ENCODE measurements at regions not wholly inside any gene's neighbourhood (a gene's known extent, or its start where the extent isn't known, plus 50 kb on each side); places are given as distances from the start of the nearest gene placed in this dataset.

DNA sequence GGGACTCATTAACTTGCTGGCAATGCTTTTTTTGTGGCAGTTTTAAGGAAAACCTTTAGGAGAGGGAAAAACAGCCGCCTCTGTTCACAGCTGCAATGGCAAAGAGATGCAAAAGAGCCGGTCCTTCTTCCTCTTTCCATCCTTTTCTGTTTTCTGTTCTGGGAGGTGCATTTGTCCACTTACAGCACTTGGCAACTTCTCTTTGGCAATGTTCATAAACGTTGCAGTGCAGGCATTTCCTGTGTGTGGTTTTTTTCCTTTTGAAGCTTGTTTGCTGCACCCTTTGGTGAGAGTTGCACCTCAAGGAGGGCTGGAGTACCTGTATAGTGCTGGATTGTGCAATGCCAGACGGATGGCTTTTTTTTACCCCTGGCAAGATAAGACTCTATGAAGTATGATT, 53.9 kb upstream of the HABP2 start:
- TF ChIP-seq, protein P1, sequence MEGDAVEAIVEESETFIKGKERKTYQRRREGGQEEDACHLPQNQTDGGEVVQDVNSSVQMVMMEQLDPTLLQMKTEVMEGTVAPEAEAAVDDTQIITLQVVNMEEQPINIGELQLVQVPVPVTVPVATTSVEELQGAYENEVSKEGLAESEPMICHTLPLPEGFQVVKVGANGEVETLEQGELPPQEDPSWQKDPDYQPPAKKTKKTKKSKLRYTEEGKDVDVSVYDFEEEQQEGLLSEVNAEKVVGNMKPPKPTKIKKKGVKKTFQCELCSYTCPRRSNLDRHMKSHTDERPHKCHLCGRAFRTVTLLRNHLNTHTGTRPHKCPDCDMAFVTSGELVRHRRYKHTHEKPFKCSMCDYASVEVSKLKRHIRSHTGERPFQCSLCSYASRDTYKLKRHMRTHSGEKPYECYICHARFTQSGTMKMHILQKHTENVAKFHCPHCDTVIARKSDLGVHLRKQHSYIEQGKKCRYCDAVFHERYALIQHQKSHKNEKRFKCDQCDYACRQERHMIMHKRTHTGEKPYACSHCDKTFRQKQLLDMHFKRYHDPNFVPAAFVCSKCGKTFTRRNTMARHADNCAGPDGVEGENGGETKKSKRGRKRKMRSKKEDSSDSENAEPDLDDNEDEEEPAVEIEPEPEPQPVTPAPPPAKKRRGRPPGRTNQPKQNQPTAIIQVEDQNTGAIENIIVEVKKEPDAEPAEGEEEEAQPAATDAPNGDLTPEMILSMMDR (tag by site-specific recombination; IDR thresholded peaks at IDR 0.05), result no peak
- TF ChIP-seq, protein P2, sequence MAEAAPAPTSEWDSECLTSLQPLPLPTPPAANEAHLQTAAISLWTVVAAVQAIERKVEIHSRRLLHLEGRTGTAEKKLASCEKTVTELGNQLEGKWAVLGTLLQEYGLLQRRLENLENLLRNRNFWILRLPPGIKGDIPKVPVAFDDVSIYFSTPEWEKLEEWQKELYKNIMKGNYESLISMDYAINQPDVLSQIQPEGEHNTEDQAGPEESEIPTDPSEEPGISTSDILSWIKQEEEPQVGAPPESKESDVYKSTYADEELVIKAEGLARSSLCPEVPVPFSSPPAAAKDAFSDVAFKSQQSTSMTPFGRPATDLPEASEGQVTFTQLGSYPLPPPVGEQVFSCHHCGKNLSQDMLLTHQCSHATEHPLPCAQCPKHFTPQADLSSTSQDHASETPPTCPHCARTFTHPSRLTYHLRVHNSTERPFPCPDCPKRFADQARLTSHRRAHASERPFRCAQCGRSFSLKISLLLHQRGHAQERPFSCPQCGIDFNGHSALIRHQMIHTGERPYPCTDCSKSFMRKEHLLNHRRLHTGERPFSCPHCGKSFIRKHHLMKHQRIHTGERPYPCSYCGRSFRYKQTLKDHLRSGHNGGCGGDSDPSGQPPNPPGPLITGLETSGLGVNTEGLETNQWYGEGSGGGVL (tag by site-specific recombination; IDR thresholded peaks at IDR 0.05), result no peak
- TF ChIP-seq ZNF311 (tag by site-specific recombination; IDR thresholded peaks at IDR 0.05; ENCODE audit: borderline replicate concordance), result no peak
- TF ChIP-seq, protein P3, sequence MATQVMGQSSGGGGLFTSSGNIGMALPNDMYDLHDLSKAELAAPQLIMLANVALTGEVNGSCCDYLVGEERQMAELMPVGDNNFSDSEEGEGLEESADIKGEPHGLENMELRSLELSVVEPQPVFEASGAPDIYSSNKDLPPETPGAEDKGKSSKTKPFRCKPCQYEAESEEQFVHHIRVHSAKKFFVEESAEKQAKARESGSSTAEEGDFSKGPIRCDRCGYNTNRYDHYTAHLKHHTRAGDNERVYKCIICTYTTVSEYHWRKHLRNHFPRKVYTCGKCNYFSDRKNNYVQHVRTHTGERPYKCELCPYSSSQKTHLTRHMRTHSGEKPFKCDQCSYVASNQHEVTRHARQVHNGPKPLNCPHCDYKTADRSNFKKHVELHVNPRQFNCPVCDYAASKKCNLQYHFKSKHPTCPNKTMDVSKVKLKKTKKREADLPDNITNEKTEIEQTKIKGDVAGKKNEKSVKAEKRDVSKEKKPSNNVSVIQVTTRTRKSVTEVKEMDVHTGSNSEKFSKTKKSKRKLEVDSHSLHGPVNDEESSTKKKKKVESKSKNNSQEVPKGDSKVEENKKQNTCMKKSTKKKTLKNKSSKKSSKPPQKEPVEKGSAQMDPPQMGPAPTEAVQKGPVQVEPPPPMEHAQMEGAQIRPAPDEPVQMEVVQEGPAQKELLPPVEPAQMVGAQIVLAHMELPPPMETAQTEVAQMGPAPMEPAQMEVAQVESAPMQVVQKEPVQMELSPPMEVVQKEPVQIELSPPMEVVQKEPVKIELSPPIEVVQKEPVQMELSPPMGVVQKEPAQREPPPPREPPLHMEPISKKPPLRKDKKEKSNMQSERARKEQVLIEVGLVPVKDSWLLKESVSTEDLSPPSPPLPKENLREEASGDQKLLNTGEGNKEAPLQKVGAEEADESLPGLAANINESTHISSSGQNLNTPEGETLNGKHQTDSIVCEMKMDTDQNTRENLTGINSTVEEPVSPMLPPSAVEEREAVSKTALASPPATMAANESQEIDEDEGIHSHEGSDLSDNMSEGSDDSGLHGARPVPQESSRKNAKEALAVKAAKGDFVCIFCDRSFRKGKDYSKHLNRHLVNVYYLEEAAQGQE (tag by site-specific recombination; IDR thresholded peaks at IDR 0.05), result no peak
- no peak for TF ChIP-seq ZNF404 (tag by site-specific recombination; IDR thresholded peaks at IDR 0.05)
- TF ChIP-seq ZNF654 (tag by site-specific recombination; IDR thresholded peaks at IDR 0.05; ENCODE audit: low read depth), result no peak
- no peak for TF ChIP-seq ZNF561 (tag by site-specific recombination; IDR thresholded peaks at IDR 0.05; ENCODE audit: borderline replicate concordance)
- TF ChIP-seq, protein P4, sequence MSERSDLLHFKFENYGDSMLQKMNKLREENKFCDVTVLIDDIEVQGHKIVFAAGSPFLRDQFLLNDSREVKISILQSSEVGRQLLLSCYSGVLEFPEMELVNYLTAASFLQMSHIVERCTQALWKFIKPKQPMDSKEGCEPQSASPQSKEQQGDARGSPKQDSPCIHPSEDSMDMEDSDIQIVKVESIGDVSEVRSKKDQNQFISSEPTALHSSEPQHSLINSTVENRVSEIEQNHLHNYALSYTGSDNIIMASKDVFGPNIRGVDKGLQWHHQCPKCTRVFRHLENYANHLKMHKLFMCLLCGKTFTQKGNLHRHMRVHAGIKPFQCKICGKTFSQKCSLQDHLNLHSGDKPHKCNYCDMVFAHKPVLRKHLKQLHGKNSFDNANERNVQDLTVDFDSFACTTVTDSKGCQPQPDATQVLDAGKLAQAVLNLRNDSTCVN (tag by site-specific recombination; optimal IDR thresholded peaks at IDR 0.05), result no peak
- TF ChIP-seq ZBTB17 (tag by site-specific recombination; IDR thresholded peaks at IDR 0.05), result no peak
- TF ChIP-seq ZNF223 (tag by site-specific recombination; IDR thresholded peaks at IDR 0.05), result no peak
- TF ChIP-seq, protein P5, sequence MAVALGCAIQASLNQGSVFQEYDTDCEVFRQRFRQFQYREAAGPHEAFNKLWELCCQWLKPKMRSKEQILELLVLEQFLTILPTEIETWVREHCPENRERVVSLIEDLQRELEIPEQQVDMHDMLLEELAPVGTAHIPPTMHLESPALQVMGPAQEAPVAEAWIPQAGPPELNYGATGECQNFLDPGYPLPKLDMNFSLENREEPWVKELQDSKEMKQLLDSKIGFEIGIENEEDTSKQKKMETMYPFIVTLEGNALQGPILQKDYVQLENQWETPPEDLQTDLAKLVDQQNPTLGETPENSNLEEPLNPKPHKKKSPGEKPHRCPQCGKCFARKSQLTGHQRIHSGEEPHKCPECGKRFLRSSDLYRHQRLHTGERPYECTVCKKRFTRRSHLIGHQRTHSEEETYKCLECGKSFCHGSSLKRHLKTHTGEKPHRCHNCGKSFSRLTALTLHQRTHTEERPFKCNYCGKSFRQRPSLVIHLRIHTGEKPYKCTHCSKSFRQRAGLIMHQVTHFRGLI (tag by site-specific recombination; IDR thresholded peaks at IDR 0.05), result no peak
- no peak for TF ChIP-seq ZNF830 (tag by site-specific recombination; IDR thresholded peaks at IDR 0.05; ENCODE audit: low read depth)

Measured in HEK293 (cell line).